Left kidney (tissue), 1 donor: ENCODE measurements at regions not wholly inside any gene's neighbourhood (a gene's known extent, or its start where the extent isn't known, plus 50 kb on each side); places are given as distances from the start of the nearest gene placed in this dataset.

Source experiments
- DNase-seq: peaks from one replicate; pipeline ENCODE4 v3.0.0-alpha.2; 2013

DNA sequence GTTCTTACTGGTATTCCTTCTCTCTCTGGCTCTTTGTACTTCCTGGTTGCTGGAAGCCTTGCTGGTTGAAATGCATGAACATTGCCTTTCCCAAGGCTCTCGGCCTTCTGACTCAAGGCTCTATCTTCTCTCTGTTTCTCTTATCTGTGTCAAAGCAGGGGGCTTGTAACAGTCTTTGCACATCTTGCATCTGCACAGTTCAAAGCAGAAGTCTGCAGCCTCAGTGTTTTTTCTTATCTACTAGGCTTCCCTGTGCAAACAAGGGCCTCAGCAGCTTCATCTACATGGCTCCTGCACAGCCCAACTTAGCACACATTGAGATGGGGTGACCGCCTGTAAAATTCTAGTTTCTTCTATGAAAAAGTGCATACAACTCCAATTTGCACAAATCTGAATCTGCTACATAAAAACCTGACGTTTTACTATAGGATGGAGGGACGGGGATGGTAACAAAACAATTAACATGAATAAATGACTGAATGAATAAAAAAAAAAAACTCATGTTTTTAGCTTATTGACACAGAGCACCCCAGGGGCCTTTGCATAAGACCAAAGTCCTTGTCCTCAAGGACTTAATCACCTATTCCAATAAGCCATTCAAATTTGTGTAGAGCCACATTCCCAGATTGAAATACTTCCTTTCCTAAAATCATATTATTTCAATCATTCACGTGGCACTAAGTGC, 458.3 kb downstream of the LMO4 start:
- no peak for DNase-seq

DNA sequence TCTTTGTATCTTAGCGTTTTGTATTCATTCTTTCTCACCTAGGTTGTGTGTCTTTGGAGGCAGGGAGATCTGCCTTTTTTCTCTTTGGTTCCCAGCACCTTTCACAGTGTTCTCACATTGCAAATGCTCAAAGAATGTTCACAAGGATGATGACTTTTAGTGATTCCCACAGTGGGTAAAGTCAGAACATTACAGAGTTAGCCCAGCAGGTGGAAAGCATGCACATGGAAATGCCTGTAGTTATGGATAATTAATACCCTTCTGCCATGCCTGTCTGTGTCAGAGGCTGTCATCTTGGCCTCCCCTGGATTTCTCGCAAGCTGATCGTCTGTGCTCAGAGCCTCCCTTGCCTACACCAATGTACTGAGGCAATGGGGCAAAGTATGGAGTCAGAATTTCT, 458.9 kb downstream of the LMO4 start:
- no peak for DNase-seq

DNA sequence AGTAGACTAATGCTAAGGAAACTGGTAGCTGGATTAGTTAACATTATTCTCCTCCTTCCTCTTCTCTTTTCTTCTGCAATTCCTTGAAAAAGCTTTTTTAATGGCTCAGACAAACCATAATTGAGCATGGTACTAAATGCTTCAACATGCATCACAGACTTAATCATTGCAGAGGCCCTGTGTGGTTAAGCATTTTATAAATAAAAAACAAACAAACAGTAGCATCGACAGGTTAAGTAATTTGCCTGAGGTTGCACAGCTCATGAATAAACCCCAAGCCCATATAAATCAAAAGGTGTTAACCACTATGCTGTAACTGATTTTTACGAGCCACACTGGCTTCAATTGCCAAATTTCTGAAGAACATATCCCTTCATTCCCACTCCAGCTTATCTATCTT, 462.1 kb downstream of the LMO4 start:
- DNase-seq: no peak

DNA sequence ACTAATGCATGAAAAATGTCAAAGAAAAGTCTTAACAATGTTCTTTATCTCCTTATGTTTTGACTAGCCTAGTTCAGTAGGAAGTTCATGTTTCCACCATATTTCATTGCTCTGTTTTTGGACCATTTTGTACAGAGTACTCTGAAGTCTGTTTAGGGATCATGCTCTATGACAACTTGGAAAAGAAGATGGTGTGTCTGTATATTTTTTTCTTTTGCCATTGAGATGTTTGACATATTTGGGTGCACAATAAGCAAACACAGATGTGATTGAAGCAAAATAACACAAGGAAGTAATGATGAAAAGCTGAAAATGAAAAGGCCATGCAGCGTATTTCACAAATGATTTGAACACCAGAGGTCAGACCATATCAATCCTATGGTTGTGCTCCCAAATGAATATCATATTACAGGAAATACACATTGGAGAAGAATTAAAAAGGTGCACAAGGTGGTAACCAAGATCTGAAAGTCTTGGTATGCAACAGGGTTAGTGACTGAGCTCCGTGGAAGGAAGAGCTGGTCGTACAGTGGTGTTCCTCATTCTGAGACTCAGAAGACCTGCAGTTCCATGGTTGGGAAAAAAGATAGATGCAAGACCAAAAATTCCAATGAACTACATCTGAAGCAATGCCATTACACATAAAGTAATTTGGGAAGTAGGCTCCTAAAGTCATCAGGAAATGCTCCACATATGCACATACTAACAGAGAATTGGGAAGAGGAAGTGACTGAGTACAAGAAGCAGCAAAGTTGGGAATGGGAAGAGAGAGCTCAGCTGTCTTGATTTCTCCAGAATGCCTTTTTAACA, 463.5 kb downstream of the LMO4 start:
- DNase-seq: no peak

DNA sequence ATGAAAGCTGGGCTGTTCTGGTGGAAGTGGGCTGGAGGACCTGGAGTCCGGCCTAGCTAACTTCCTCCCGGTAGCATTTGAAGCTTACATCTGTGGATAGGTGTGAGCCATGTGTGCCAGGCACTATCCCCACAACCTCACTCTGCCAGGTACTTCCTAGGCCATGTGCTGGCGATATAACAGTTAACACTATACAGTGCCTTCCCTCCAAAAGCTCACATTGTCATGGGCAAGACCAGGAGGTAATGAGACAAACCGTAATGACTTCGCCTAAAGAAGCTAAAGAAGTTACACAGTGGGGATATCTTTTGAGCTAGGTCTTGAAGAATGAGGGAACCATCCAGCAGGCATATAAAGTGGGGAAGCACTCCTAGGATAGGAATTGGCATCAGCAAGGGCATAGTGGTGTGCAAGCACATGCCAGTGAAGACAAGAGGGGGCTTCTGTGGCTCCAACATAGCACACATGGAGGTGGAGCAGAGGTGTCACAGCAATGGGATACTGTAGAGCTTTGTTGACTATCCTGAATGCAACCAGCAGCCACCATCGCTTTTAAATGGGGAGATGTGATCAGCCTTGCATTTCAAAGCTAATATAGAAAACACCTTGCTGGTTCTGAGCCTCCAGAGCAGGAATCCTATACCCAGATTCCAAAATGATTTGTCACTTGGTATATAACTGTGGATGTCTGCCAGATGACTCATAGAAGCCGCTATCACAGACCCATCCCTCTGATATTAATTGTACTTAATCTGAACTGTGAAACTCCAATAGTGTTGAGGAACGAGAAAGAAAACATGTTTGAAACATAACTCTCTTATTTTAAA, 466.3 kb downstream of the LMO4 start:
- no peak for DNase-seq

DNA sequence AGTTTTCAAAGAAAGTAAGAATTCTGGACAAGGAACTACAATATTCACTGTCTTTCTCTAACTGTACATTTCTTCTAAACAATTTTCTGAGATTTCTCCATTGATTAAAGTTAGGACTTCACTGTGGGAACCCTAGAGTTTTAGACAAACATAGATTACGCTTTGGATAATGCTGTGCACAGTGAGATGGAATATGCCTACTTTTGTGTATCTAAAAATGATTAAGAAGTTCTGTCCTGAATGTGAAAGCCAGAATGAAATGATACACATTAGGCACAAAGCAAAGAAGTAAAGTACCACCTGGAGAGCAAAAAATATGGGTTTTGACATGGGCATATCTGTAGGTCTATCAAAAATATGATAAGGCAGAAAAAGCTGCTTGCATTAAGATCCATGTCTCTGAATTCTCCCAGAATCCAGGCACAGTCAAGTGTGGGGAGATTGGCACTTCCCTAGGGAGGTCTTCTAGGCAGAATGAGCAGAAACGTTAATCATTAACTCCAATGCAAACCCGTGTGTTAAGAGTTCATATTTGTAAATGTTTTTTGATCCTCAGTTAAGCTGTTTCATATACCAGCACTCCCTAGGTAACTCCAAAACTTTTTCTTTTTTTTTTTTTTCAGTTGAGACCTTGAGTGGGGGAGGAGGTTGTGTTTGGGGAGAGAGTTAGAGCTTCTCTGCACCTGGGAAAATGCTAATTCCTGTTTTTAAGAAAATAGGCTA, 467.1 kb downstream of the LMO4 start:
- DNase-seq: peak; percentile 61

DNA sequence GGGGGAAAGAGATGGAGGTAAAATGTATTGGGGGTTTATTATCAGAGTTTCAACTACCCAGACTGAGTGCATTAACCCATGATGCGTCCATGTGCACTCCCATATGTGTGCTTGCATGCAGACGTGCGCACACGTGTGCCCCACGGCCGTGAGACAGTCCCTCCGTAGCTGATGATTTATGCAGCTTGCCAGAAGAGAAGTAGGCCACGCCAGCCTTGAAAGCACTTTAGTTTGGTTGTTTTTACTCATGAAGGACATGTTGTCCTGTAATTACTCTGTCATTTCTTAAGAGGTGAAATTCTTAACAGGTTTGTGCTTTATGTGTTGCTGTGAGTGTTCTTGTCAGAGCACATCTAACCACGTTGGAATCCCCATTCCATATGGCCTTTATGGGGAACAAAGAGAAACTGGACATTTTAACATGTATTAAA, 467.8 kb downstream of the LMO4 start:
- DNase-seq: no peak

DNA sequence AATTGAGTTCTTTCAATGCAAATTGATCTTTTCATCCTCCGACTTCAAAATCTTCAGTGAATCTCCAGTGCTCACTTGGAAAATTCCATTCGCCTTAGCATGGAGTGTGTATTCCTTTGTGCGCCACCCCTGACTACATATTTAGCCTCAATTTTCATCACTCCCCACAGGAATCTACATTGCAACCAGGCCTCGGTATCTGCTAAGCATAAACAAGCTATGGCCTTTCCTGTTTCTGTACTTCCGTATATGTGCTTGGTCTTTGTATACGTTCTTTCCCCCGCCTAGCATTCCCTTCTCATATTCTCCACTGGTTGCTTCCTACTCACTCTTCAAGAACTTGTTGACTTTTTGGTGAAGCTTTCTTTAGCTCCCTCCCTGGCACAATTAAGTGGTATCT, 470.8 kb downstream of the LMO4 start:
- no peak for DNase-seq

DNA sequence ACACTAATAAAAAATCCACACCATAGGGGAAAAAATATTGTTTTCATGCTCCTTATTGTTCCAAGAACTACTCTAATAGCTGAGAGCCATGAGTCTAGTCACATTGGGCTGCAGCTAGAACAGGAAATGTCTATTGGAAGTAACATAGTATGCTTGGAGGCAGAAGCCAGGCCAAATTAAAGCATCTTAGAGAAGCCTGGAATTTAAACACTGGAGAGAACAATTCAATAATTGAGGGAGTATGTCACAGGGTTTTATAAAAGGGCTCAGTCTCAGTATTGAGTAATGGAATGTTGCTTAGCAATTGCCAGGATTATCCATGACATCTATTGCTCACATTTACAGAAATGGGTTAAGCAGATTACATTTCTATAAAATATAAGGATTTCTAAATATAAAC, 471.3 kb downstream of the LMO4 start:
- no peak for DNase-seq

DNA sequence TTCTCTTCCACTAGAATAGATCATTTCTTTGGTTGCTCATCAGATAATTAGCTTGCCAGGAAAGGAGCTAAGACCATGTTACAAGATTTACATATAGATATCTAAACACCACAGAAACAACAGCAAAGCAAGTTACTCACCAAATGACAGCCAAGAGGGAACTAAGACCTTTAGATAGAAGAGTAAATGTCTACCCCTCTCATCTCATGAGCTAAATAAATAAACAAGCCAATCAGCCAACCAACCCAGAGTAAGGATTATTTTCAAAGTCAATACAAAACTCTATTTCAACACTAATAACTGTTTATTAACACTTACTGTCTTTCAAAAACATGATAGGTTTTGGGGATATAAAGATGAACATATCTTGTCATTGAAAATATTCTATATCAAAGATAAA, 474.7 kb downstream of the LMO4 start:
- no peak for DNase-seq

DNA sequence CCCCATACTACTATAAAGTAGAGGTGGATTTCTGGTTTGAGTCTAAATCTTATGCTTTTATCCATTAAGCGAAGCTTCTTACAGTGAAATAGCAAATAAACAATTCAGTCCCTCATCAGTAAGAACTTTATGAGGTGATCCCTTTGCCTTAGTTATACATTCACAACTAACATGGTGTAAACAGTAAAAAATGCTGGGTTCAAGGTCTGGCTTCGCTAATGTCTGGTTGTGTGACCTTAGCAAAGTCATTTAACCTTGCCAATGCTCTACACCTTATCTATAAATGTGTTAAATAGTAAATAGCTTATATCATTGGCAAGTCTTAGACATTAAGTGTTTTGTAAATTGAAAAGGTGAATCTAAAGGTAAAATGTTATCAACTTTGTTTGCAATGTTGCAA, 475.4 kb downstream of the LMO4 start:
- no peak for DNase-seq

DNA sequence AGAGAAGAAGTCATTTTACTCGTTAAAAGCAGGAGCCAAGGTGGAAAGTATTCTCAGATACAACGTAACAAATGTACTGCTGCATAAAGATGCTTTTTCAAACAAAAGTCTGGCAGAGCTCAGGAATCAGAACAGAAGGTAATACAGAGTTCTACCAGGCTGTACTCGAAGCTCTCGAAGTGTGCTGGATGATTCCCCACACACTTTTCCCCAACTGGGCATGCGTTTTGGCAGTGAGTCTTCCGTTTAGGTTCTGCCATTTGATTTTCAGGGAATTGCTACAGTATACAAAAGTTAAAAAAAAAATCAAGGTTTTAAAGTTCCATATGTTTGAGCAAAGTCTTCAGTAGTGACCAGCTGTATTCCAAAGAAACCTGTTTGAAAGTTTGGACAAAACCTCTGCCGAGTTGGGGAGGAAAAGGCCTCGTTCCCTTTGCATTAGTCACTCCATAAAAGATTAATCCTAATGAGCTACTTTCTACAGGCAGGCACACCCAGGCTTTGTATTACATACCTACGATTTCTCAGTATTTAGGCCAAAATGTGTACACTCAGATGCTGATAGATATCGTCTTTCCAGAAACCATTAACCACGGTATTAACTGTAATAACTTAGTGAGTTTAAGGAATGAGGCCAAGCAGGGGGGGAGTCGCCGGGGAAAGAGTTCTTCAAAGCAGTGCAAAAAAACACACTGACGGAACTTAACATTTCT, 477.1 kb downstream of the LMO4 start:
- peak; percentile 64 for DNase-seq

DNA sequence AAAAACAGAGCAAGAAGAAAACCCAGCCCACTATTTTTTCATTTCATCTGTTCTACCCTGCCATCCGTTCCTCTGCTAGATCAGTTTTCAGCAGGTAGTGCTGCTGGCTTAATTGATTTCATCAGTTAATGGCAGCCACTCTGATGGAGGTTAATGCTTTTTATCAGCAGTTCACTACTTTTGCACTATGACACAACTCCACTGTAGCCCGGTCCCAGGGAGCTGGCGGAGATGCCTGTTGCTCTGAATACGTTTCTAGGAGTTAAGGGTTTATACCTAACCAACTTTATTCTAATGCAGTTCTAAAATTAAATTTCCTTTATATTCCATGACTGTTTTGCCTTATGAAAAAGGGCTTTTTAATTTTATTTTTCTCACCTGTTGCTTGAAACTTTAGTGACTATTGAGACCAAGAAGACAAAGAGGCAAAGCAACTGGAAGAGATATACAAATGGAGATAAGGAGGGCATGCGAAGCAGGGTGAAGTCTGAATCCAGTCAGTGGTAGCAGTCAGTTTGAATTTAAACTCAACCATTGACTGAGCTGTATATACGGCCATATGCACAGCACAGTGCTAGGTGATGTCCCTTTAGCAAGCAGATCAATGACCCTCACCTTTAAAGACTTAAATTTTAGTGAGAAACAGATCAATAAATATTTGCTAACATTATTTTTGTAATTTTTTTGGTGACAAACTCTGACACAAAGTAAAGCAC, 477.9 kb downstream of the LMO4 start:
- DNase-seq: no peak

DNA sequence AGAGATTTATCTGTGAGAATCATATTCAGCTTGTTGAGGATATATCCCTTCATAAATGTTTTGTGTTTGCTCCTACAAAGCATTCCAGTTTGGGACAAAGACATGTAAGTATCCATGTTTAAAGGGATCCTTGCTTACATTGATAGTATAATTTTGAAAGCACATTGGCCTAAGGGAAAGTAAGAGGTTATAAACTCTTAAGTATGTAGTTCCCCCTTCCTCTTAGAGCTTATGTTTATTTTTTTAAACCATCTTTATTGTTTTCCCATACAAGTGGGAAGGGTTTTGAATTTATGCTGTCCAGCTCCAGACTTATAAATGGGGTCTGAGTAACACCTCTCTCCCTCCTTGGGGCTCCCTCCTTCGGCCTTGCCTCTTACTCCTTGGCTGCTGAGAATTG, 481.5 kb downstream of the LMO4 start:
- DNase-seq: no peak

DNA sequence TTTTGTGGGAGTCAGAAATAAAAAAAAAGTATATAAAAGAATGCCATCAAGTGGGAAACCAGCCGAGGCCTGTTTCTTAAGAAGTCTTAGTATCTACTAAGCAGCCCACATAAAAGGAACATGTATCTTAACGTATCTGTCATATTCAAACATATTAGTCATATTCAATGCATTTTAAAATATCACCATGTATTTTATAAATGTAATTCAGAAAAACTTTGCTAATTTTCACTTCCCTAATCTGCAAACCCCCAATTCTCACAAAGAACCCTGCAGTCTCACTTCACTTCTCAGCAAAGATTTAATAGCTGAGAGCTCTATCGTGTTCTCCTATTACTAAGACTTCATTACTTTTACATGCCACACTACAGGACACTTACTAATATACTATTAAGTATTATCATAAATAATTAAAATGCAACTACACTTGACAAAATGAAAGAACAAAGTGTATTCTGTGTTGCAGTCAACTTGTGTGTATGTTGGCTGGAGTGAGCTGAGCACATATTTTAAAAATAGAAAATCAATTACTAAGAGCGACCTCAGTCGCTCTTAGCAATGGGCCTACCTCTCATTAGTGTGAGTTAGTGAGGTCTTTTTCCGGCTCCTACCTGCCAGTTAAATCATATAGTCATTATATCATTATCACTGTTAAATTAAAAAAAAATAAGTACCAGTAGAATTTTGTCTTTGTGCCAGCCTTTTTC, 484.3 kb downstream of the LMO4 start:
- no peak for DNase-seq

DNA sequence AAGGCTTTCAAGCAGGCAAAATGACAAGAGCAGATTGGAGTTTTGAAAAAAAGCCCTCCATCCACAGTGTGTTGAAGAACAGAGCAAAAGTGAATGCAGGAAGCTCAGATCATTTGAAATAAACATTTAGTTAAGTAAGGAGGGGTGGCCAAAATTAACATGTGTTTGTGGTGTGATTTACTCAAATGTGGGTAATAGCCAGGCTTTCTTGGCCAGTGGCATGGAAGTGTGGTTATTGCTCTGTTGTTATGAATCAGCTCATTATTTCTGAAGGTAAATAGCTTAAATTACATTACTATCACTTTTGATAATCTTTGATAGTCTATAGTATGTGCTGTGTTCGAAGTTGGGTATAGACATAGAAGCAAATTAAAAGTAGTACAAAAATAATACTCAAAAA, 485.9 kb downstream of the LMO4 start:
- DNase-seq: no peak

DNA sequence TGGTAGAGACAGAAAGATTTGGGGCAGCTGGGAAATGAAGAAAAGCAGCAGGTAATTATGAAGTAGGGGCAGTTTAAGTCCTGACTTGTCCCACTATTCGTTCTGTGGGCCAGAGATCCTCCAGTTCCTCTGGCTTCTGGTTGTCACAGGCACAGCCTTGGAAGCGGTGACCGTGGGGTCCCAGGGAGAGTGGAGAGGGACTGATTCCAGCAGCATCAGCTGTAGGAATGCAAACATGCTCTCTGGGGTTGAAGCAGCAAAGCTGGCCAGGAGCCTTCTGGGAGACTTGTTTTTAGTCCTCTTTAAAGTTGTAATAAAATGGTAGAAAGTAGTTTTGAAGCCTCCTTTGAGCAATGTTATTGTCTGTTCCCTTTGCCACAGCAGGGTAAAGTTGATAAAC, 488.0 kb downstream of the LMO4 start:
- DNase-seq: no peak

DNA sequence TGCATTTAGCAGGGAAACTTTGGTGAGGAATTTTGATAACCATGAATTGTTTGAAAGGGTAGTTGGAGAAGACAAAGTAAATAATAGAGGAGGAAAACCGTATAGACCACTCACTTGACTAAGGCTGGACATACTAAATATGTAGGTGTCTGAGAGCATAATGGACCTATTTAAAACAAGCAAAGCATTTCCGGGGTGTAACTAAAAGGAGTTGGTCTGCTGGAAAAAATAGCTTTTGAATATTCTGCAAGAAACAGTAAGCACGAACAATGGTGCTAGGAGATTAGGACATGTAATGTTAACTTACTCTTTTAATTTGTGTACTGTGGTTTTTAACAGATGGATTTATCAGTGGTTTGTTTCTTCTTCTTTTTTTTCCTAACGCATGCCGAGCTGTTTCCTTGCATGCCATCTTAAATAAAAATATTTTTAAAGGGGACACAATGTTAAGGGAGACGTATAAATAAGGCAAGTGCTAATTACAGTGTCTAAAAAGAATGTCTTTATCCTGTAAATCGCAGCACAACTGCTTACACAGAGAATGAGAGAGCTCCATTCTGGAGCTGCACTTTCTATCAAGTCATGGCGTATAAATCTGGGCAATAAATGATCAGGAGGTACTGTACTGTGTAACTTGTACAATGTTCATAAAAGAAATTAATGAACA, 492.1 kb downstream of the LMO4 start:
- DNase-seq: no peak

DNA sequence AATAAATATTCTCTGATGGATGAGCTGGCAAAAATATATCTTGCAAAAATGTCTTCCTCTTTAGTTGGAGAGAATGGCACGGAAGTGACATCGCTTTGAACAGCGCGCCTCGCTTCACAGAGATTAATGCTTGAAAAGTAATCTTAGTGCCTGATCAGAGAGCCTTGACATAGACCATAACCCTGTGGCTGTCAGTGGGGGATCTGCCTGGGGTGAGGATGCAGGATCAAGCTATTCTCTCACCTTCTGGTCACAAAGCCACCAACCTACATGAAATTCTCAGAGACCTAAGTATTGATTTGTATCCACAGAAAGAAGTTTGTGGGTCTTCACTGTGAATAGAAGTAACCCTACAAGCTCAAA, 492.6 kb downstream of the LMO4 start:
- no peak for DNase-seq
